Small intestine (tissue), 7 donors: ENCODE measurements at regions not wholly inside any gene's neighbourhood (a gene's known extent, or its start where the extent isn't known, plus 50 kb on each side); places are given as distances from the start of the nearest gene placed in this dataset.

Source experiments
- DNase-seq, 2 donors: peaks; one replicate each; pipeline versions ENCODE4 v3.0.0 to v3.0.0-alpha.2; 2013
- FAIRE-seq: peaks from 2 replicates; lab custom pipeline; 2012; peaks lifted over from hg19 to GRCh38; lab: Jason Lieb, UNC
- H3K27ac ChIP-seq, 3 donors: one replicate each; pipeline ENCODE4 v1.5.1; 2013; ENCODE audit warnings: low read length in 2 of 3, mild to moderate bottlenecking in 2 of 3, control low read depth in 1 of 3, inconsistent platforms in 1 of 3, low read depth in 1 of 3, moderate library complexity in 1 of 3
- H3K27me3 ChIP-seq, 3 donors: one replicate each; pipeline ENCODE4 v1.6.1; 2013; ENCODE audit warnings: low read length in 3 of 3, inconsistent platforms in 1 of 3; ENCODE audit not compliant: control insufficient read depth in 3 of 3, insufficient read depth in 3 of 3
- H3K36me3 ChIP-seq, 3 donors: one replicate each; pipeline ENCODE4 v1.6.1; 2013; ENCODE audit warnings: low read length in 3 of 3, inconsistent platforms in 1 of 3, low read depth in 1 of 3, mild to moderate bottlenecking in 1 of 3, moderate library complexity in 1 of 3; ENCODE audit not compliant: control insufficient read depth in 3 of 3, insufficient read depth in 2 of 3
- H3K4me1 ChIP-seq, 3 donors: one replicate each; pipeline ENCODE4 v1.6.1; 2013; ENCODE audit warnings: low read length in 2 of 3, inconsistent platforms in 1 of 3, low read depth in 1 of 3, mild to moderate bottlenecking in 1 of 3, moderate library complexity in 1 of 3; ENCODE audit not compliant: control insufficient read depth in 3 of 3, insufficient read depth in 2 of 3
- H3K4me3 ChIP-seq, 3 donors: one replicate each; pipeline ENCODE4 v1.5.1; 2013; ENCODE audit warnings: low read length in 3 of 3, control low read depth in 1 of 3, inconsistent platforms in 1 of 3, low read depth in 1 of 3, mild to moderate bottlenecking in 1 of 3, moderate library complexity in 1 of 3
- H3K9me3 ChIP-seq, 2 donors: one replicate each; pipeline ENCODE4 v1.6.1; 2013; ENCODE audit warnings: low read depth in 1 of 2, low read length in 1 of 2; ENCODE audit not compliant: control insufficient read depth in 2 of 2, insufficient read depth in 1 of 2
- WGBS, 3 donors: extraction: QIAGEN DNeasy Blood & Tissue Kit; methylation state at CpG; one replicate each; pipeline ENCODE4 v1.1.7; 2013; 5-methylcytosine and 5-hydroxymethylcytosine counted together
- donor health status: healthy with polysubstance abuse.
- donor health status: control.
- donor health status: control.
- donor health status: Bipolar disorder and iron deficiency.
- donor health status: healthy.

- H3K27me3 ChIP-seq, result no peaks in the 10 kb centered on the region
- no peaks in the 10 kb centered on the region for H3K36me3 ChIP-seq
- 79 to 86% (median 84%) methylated on average over 14 to 17 of the region's 17 CpGs for WGBS, 3 donors
- no peak overlapping the region for H3K4me3 ChIP-seq
- no peak for FAIRE-seq
- no peaks in the 10 kb centered on the region for H3K4me1 ChIP-seq
- no peaks in the 10 kb centered on the region for H3K9me3 ChIP-seq
- DNase-seq, result no peak
- H3K27ac ChIP-seq, result no peak overlapping the region
Observed at GRCh38 chr2:240308111-240308651, 127.3 kb upstream of the GPC1 start.

- no peak overlapping the region for H3K4me3 ChIP-seq
- no peaks in the 10 kb centered on the region for H3K36me3 ChIP-seq
- no peaks in the 10 kb centered on the region for H3K27me3 ChIP-seq
- no peaks in the 10 kb centered on the region for H3K9me3 ChIP-seq
- FAIRE-seq (no peak), DNase-seq (no peak)
- WGBS, 3 donors, result 48 to 83% (median 59%) methylated on average over 1 of the region's 1 CpG
- no peaks in the 10 kb centered on the region for H3K4me1 ChIP-seq
- H3K27ac ChIP-seq, result no peak overlapping the region
Observed at GRCh38 chr2:240309214-240309613, 126.2 kb upstream of the GPC1 start.

- Histone ChIP-seq H3K4me3 (no peak overlapping the region), H3K4me1 (no peaks in the 10 kb centered on the region), H3K9me3 (no peaks in the 10 kb centered on the region), H3K36me3 (no peaks in the 10 kb centered on the region), H3K27me3 (no peaks in the 10 kb centered on the region), H3K27ac (no peak overlapping the region)
- FAIRE-seq (no peak), DNase-seq (no peak)
- 87% methylated on average over 10 of the region's 10 CpGs for WGBS, 3 donors
Observed at GRCh38 chr2:240310201-240310600, 125.3 kb upstream of the GPC1 start.

- FAIRE-seq, result no peak
- Histone ChIP-seq H3K9me3 (no peaks in the 10 kb centered on the region), H3K4me3 (no peak overlapping the region), H3K36me3 (no peaks in the 10 kb centered on the region), H3K27ac (no peak overlapping the region), H3K4me1 (no peaks in the 10 kb centered on the region), H3K27me3 (no peaks in the 10 kb centered on the region)
- DNase-seq, result no peak
- WGBS, 3 donors, result 91 to 94% (median 93%) methylated on average over 9 of the region's 9 CpGs
Observed at GRCh38 chr2:240310645-240311044, 124.8 kb upstream of the GPC1 start.

- Histone ChIP-seq H3K36me3 (no peaks in the 10 kb centered on the region), H3K27ac (no peak overlapping the region), H3K27me3 (no peaks in the 10 kb centered on the region), H3K9me3 (no peaks in the 10 kb centered on the region), H3K4me3 (no peak overlapping the region), H3K4me1 (no peaks in the 10 kb centered on the region)
- WGBS, 3 donors, result 81 to 89% (median 89%) methylated on average over 6 of the region's 6 CpGs
- DNase-seq (no peak), FAIRE-seq (no peak)
Observed at GRCh38 chr2:240311821-240312220, 123.6 kb upstream of the GPC1 start.

GRCh38 chr2:240319221-240319854 is 116.1 kb upstream of the GPC1 start:
- Histone ChIP-seq H3K27ac (no peak overlapping the region), H3K27me3 (peaks cover 0 to 2% (median 0%) of the 10 kb centered on the region in 3 donors), H3K4me1 (no peaks in the 10 kb centered on the region), H3K4me3 (no peak overlapping the region), H3K9me3 (no peaks in the 10 kb centered on the region), H3K36me3 (no peaks in the 10 kb centered on the region)
- 71 to 77% (median 75%) methylated on average over 11 of the region's 11 CpGs for WGBS, 3 donors
- DNase-seq (no peak), FAIRE-seq (no peak)

GRCh38 chr2:240319855-240320203 is 115.6 kb upstream of the GPC1 start:
- no peak for DNase-seq
- Histone ChIP-seq H3K36me3 (no peaks in the 10 kb centered on the region), H3K27ac (no peak overlapping the region), H3K27me3 (peaks cover 0 to 2% (median 0%) of the 10 kb centered on the region in 3 donors), H3K4me1 (no peaks in the 10 kb centered on the region), H3K4me3 (no peak overlapping the region), H3K9me3 (no peaks in the 10 kb centered on the region)
- WGBS, 3 donors, result 59 to 69% (median 66%) methylated on average over 9 of the region's 9 CpGs
- FAIRE-seq, result no peak

GRCh38 chr2:240320204-240320993 is 115.1 kb upstream of the GPC1 start:
- Histone ChIP-seq H3K36me3 (no peaks in the 10 kb centered on the region), H3K4me1 (no peaks in the 10 kb centered on the region), H3K27ac (no peak overlapping the region), H3K27me3 (peaks cover 0 to 2% (median 0%) of the 10 kb centered on the region in 3 donors), H3K9me3 (no peaks in the 10 kb centered on the region), H3K4me3 (no peak overlapping the region)
- WGBS, 3 donors, result 50 to 64% (median 60%) methylated on average over 25 of the region's 25 CpGs
- DNase-seq, result no peak
- FAIRE-seq, result no peak
